OCI-LY1 (cell line): ENCODE measurements at regions not wholly inside any gene's neighbourhood (a gene's known extent, or its start where the extent isn't known, plus 50 kb on each side); places are given as distances from the start of the nearest gene placed in this dataset.

Experiments
- CTCF ChIP-seq: fragments of 200-600 bp; sonication (generic), shearing (Covaris generic); IDR thresholded peaks from 2 replicates; pipeline ENCODE4 v1.5.1; 2017; ENCODE audit warnings: mild to moderate bottlenecking, antibody characterized with exemption, low read length, moderate library complexity, mixed read lengths
- EZH2 ChIP-seq: fragments of 200-600 bp; sonication (generic), shearing (Covaris generic); IDR thresholded peaks from 2 replicates; pipeline ENCODE4 v1.8.0; 2017; ENCODE audit warnings: borderline replicate concordance, mixed run types, mild to moderate bottlenecking, antibody characterized with exemption, low read length, moderate library complexity, mixed read lengths

DNA sequence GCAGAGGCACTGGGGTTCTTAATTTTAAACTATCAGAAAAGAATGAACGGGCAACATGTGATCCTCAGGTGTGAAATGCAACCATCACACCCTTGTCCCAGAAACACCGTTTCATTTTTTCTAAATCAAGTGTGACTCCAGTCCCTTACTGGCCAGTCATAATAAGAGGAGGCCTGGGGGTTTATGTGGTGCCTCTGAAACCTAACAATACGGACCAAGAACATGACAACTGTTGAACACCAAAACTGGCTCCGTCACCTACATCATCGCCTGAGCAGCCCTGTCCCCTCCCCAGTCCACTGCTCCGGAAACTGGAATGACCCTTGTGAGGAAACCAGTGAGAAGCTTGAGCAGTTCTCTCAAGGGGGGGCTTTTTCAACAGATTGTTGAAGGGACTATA lies 55.9 kb upstream of the KIF26B start:
- no peak for TF ChIP-seq CTCF
- no peak for TF ChIP-seq EZH2
